LNCaP clone FGC (cell line): ENCODE measurements at regions not wholly inside any gene's neighbourhood (a gene's known extent, or its start where the extent isn't known, plus 50 kb on each side); places are given as distances from the start of the nearest gene placed in this dataset.

ENCODE experiments used
- DNase-seq: peaks from one replicate; pipeline ENCODE4 v3.0.0-alpha.2; 2011; ENCODE audit warnings: low read depth
- H3K4me3 ChIP-seq: 2 replicates; pipeline ENCODE4 v1.5.1; 2011; ENCODE audit warnings: mild to moderate bottlenecking, low read depth, low read length, control low read depth
- TF ChIP-seq, protein P1 (sequence below): IDR thresholded peaks from 2 replicates; pipeline ENCODE4 v1.5.1; 2012; ENCODE audit warnings: mild to moderate bottlenecking; ENCODE audit not compliant: control insufficient read depth, insufficient read depth; ENCODE audit errors: extremely low read depth

DNA sequence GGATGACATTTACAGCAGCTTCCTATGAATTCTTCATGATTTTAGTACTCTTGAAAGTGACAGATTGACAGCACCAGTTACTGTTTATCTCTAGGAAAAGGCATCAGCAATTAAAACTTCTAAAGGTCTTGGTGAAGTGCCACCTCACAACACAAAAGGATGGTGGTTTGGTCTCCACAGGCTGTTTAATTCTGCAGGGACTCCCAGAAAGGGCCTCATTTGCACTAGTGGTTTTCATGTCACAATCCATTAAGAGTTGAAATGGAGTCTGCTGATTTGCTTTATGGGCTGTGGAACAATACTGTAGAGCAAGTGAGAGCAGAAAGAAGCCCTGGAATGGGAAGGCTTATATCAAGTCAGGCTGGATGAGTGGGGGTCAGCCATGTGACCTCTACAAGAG, 225.3 kb upstream of the KCNMB2 start:
- DNase-seq = no peak
- H3K4me3 ChIP-seq = no peak overlapping the region
- TF ChIP-seq, protein P1, sequence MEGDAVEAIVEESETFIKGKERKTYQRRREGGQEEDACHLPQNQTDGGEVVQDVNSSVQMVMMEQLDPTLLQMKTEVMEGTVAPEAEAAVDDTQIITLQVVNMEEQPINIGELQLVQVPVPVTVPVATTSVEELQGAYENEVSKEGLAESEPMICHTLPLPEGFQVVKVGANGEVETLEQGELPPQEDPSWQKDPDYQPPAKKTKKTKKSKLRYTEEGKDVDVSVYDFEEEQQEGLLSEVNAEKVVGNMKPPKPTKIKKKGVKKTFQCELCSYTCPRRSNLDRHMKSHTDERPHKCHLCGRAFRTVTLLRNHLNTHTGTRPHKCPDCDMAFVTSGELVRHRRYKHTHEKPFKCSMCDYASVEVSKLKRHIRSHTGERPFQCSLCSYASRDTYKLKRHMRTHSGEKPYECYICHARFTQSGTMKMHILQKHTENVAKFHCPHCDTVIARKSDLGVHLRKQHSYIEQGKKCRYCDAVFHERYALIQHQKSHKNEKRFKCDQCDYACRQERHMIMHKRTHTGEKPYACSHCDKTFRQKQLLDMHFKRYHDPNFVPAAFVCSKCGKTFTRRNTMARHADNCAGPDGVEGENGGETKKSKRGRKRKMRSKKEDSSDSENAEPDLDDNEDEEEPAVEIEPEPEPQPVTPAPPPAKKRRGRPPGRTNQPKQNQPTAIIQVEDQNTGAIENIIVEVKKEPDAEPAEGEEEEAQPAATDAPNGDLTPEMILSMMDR = no peak

DNA sequence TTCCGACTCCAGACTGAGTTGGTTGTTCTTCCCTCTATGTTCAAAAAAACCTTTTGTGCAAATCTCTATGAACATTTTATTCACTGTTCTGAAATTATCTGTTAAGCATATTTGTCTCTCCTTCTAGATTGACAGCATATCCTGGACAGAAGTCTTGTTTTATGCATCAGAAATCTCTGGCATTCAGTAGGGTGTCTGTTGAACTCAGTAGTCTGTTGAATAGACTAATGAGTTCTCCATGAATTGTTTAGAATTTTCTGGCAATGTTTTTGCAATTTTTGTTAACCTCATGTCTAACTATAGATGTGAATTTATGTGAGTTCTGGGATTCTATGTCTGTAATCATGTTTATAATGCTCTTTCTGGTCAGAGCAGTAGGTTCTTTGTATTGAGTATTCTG, 222.5 kb upstream of the KCNMB2 start:
- TF ChIP-seq, protein P1 = no peak
- no peak overlapping the region for H3K4me3 ChIP-seq

DNA sequence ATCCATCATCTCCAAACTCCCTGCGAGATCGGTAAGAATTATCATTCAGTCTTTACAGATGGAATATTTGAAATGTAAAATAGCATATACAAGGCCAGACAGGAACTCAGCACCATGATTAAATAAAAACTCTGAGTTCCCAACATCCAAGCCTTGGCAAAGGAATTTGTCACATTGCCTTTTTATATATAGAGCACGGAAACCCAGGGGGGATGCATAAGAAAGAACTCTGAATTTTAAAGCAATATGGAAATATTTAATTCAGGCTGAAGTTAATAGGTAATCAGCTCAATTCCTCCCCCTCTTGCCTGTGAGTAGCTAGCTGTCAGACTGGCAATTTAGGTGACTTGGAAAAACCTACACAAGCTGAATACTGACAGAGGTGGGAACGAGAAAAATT, 217.9 kb upstream of the KCNMB2 start:
- H3K4me3 ChIP-seq = no peak overlapping the region
- TF ChIP-seq, protein P1 = no peak
- DNase-seq = no peak

More for the DNA sequence above, 222.5 kb upstream of the KCNMB2 start:
- DNase-seq = no peak

DNA sequence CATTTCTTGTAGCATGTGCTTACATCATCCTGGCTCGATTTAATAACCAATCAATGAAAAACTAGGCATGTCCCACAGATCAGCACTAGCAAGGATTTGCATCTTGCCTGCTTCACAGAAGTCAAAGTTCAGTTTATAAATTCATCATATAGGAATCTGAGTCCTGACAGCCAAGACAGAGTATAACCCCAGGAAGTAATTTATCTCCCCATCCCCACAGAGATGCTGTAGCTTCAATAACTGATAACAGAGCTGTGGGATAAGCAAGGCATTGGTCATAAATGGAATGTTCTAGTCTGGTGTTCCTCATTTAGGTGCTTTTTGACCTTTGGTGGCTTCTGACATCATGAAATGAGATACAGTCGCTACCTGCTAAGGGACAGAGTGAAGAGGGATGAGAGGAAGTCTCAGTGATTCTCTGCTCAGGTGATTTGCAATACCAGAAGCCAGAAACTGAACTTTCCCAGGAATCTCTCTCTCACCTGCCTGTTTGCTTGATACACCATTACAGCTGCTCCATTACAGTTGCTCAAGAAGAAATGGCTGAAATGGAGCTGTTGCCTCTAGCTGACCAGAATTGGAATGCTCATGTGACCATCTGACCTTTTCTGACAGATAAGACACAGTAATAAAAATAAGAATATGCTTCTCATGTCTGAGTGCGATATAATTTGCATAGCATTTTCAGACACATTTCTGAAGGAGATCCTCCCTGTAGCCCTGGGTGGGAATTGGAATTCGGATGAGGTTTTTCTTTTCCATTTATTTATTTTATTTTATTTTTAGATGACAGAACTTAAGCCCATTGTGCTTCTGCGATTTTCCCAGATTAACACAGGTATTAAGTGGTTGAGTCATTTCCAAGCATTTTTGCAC, 217.1 kb upstream of the KCNMB2 start:
- TF ChIP-seq, protein P1 = no peak
- DNase-seq = no peak
- H3K4me3 ChIP-seq = no peak overlapping the region

DNA sequence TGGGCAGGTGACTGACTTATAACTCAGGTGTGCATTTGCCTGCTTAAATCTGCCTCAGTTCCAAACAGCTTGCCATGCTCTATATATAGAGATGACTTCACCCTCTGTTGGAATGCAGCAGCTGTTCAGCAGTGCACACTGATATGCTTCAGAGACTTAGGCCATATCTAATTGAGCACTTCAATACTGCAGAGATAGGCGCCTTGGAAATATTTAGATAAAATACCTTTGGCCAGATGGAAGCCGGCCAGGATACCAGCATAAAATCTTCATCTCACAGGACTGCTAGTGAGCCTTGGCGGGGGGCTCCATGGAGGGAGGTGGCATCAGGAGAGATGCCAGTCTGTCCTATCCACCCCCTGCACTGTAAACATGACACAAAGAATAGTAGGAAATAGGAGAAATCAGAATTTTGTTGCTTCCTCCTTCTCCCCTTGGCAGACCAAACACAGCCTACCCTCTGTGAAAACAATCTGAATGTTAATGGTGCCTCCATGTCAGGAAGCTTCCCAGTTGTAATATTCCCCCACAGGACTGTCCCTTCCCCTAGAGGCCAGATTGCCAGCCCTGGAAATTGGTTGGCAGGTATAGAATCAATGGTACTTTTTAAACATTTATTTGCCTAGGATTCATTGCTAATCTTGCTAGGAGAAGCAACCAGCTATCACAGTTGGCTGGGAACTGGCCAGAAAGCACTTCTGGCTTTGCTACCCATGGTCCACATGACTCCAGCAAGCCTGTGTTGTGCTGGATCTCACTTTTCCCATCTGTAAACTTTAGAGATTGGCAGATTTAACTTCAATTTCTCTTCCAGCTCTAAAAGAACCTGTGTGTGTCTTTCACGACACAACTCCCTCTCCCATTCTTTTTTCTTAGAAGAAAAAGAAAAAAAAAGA, 215.5 kb upstream of the KCNMB2 start:
- H3K4me3 ChIP-seq = no peak overlapping the region
- peak; percentile 65 for DNase-seq
- TF ChIP-seq, protein P1 = no peak

DNA sequence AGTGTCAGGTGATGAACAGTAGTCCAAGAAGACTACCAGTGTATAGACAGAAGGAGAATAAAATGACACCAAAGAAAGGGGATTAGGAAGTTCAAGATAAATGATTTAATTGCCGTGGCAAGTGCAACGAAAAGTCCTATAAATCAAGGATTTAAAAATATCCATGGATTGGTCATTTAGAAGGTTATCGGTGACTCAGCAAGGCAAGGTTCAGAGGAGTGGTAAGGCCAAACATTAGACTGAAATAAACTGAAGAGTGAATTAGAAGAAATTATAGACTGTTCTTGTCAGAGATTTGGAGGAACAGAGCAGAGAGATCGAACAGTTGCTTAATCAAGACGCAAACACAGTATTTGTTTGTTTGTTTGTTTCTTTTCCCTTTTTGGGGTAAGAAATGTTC, 211.9 kb upstream of the KCNMB2 start:
- no peak overlapping the region for H3K4me3 ChIP-seq
- no peak for DNase-seq
- TF ChIP-seq, protein P1 = no peak
